HL-60 (cell line): ENCODE measurements at regions not wholly inside any gene's neighbourhood (a gene's known extent, or its start where the extent isn't known, plus 50 kb on each side); places are given as distances from the start of the nearest gene placed in this dataset.

Experiments
- DNase-seq, 2 experiments: peaks; one replicate each; pipeline ENCODE4 v3.0.0-alpha.2; 2010 to 2020; ENCODE audit warnings: low read depth in 1 of 2, low spot score in 1 of 2
- H3K27ac ChIP-seq: fragments of 250-450 bp; sonication (Bioruptor Pico); replicated peaks from 2 replicates; pipeline ENCODE4 v1.5.1; 2020; ENCODE audit warnings: mild to moderate bottlenecking, moderate library complexity
- H3K27me3 ChIP-seq: fragments of 250-450 bp; sonication (Bioruptor Pico); 2 replicates; pipeline ENCODE4 v1.5.1; 2021; ENCODE audit warnings: mild to moderate bottlenecking, moderate library complexity; ENCODE audit not compliant: insufficient read depth, poor library complexity, severe bottlenecking
- H3K4me3 ChIP-seq: replicated peaks from 2 replicates; pipeline ENCODE4 v1.5.1; 2011; ENCODE audit warnings: mild to moderate bottlenecking, control low read depth, low read length; ENCODE audit not compliant: insufficient read depth
- GABPA ChIP-seq: IDR thresholded peaks from 2 replicates; pipeline ENCODE4 v1.6.1; 2012; ENCODE audit warnings: low read depth
- POLR2AphosphoS5 ChIP-seq: IDR thresholded peaks from 2 replicates; pipeline ENCODE4 v1.6.1; 2012; ENCODE audit warnings: low read depth
- REST ChIP-seq: IDR thresholded peaks from 2 replicates; pipeline ENCODE4 v1.6.1; 2012; ENCODE audit warnings: low read depth; ENCODE audit not compliant: insufficient replicate concordance
- SPI1 ChIP-seq: IDR thresholded peaks from 2 replicates; pipeline ENCODE4 v1.6.1; 2012; ENCODE audit warnings: low read depth, mild to moderate bottlenecking, borderline replicate concordance
- TF ChIP-seq, protein P1 (sequence below): IDR thresholded peaks from one replicate; pipeline ENCODE4 v1.5.1; 2011; ENCODE audit warnings: low read length, control low read depth, inconsistent platforms; ENCODE audit not compliant: insufficient read depth

DNA sequence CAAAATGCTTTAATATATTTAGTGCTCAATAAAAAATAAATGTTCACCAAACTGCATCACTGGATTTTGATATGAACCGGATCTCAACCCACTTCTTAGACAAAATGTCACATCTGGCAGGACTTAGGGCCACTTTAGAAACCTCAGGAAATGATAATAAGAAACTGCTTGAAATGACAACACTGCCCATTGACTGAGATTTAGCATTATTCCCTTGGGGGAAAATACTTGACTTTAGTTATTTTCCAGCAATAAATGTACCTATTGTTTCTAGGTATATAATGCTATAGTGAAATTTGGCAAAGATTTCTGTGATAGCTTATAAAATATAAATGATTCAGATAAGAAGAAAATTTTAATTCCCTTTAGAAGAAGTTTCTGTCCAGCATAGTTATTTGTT is 195.1 kb downstream of the ICOS start:
- H3K27ac ChIP-seq: no peak overlapping the region
- TF ChIP-seq GABPA: no peak
- TF ChIP-seq, protein P1, sequence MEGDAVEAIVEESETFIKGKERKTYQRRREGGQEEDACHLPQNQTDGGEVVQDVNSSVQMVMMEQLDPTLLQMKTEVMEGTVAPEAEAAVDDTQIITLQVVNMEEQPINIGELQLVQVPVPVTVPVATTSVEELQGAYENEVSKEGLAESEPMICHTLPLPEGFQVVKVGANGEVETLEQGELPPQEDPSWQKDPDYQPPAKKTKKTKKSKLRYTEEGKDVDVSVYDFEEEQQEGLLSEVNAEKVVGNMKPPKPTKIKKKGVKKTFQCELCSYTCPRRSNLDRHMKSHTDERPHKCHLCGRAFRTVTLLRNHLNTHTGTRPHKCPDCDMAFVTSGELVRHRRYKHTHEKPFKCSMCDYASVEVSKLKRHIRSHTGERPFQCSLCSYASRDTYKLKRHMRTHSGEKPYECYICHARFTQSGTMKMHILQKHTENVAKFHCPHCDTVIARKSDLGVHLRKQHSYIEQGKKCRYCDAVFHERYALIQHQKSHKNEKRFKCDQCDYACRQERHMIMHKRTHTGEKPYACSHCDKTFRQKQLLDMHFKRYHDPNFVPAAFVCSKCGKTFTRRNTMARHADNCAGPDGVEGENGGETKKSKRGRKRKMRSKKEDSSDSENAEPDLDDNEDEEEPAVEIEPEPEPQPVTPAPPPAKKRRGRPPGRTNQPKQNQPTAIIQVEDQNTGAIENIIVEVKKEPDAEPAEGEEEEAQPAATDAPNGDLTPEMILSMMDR: no peak
- DNase-seq: no peak
- H3K4me3 ChIP-seq: no peak overlapping the region
- no peaks in the 10 kb centered on the region for H3K27me3 ChIP-seq

DNA sequence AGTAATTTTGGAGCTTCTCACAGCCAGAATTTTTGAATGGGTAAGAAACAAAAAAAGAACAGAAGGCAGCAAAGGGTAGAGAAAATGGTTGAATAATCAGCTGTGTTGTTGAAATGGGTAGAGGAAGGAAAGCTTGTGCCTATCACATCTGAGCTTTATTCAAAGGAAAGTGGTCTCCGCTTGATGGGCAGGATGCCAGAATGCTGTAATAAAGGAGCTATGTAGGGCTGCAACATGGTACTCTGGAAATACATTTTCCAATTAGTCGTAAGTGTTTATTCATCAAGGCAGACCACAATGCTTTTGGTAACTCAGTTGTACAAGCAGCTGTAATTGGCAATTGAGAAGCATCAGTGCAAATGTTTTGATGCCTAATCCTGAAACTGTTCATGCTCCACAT is 196.9 kb downstream of the ICOS start:
- no peaks in the 10 kb centered on the region for H3K27me3 ChIP-seq
- no peak for DNase-seq
- no peak overlapping the region for H3K27ac ChIP-seq
- no peak for TF ChIP-seq REST
- TF ChIP-seq POLR2AphosphoS5: no peak
- no peak for TF ChIP-seq SPI1
- TF ChIP-seq GABPA: no peak
- TF ChIP-seq, protein P1: no peak
- H3K4me3 ChIP-seq: no peak overlapping the region

GRCh38 chr2:204134421-204134820 is 197.9 kb downstream of the ICOS start:
- H3K27me3 ChIP-seq: no peaks in the 10 kb centered on the region
- H3K27ac ChIP-seq: no peak overlapping the region
- DNase-seq: no peak
- TF ChIP-seq POLR2AphosphoS5: no peak
- no peak for TF ChIP-seq GABPA
- TF ChIP-seq SPI1: no peak
- H3K4me3 ChIP-seq: no peak overlapping the region

DNA sequence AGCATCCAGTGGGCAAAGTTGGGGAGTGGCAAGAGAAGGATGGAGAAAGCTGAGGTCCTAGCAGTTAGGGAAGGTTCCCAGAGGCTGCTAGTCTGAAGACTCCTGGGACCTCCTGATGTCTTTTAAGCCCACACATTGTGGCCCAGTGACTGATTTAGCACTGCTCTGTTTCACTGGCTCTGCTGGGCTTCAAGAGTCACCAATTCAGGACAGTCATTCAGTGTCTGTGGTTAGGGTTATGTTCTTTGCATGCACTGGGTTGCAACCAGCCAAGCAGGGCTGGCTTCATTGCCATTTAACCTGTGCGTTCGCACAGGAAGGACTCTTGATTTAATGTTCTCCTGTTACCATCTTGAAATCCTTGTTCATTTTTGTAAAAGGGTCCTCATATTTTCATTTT is 199.2 kb downstream of the ICOS start:
- Histone ChIP-seq H3K4me3 (no peak overlapping the region), H3K27me3 (no peaks in the 10 kb centered on the region), H3K27ac (no peak overlapping the region)
- TF ChIP-seq GABPA (no peak), SPI1 (no peak), REST (no peak), POLR2AphosphoS5 (no peak)
- TF ChIP-seq, protein P1: no peak
- no peak for DNase-seq
